GM19452 (cell line): ENCODE measurements at regions not wholly inside any gene's neighbourhood (a gene's known extent, or its start where the extent isn't known, plus 50 kb on each side); places are given as distances from the start of the nearest gene placed in this dataset.

Source experiments
- ATAC-seq: cut with Tn5 transposase; IDR thresholded peaks from one replicate; pipeline ENCODE4 v1.9.1; 2021; ENCODE audit not compliant: unreplicated experiment

DNA sequence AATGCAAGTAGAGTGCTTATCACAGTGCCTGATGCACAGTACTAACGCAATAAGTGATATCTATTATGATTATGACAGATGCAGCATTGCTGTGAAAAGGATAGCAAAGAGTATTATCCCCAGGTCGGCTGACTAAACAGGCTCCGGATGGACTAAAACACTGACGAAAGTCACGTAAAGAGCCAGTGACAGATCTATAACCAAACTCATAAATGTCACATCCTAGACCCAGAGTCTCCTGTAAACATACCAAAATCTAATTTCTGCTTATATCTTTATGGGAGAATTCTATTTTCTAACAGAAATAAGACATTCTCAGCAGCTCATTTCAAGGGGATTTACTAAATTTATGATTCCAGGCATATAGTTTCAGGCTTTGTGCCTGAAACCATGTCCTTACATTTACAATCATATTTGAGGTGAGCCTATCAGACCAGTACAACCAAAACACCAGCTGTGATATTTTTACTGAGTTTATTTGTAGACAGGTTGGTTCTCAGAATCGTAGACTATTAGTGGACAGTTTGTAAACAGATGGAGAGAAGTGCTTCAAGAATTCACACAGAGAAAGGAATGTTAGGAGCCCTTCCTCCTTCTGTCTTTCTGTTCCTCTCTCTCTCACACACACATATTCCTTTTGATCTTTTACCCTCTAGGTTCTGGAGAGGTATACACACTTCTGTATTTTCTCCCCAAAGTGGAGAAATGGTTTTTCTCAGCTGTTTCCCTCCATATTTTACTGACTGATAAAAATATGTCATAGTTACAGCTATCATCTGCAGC is 52.4 kb upstream of the WDR26 start:
- no peak for ATAC-seq

DNA sequence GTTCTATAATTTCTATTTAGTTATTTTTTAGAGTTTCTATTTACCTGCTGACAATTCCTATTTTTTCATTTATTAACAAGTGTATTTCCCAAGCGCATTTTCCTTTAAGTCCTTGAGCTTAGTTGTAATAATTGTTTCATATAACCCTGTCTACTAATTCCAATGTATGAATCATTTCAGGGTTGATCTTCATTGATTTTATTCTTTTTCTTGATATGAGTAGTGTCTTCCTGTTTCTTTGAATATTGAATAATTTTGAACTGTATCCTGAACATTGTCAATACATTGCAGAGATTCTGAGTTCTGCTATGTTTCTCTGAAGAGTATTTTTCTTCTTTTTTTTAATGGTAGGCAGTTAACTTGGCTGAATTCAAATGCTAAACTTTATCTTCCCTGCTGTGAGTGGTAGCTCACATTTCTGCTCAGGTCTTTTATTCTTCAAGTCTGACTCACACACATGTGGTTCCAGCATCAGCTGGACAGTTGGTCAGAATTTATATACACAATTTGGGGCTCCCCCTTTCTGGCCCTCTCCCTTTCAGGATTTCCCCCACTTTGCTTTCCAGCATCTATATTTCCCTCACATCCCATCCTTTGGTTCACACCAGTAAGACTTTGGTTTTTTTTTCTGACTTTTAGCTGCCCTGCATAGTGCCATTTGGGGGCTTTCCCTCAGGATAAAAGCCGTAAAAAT is 54.4 kb upstream of the WDR26 start:
- no peak for ATAC-seq

DNA sequence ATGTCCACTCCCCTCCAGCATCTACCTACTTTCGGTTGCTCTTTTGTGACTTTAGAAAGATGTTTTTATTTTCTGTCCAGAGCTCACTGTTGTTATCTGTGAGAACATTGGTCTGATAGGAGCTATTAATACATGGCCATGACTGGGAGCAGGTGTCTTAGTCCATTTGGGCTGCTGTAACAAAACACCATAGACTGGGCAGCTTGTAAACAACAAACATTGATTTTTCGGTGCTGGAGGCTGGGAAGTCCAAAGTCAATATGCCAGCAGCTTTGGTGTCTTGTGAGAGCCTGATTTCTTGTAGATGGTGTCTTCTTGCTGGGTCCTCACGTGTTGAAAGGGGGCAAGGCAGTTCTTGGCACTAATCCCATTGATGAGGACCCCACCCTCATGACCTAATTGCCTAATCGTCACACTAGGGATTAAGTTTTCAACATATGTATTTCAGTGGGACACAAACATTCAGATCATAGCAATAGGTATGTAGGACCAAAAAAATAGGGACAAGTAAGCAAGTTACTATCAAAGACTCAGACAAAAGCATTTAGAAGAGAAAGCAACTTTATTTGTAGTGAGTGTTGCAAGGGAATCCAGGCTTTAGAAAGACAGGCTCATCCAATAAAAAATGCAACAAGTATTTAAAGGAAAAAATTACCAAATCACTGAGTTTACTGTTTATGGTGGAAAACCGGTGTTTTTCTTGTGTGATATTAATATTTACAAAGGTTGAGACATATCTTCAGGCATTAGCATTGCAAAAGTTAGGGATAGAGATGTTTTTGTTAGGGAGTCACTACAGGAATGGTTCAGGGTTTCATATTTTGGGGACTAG is 55.2 kb upstream of the WDR26 start:
- ATAC-seq: no peak

DNA sequence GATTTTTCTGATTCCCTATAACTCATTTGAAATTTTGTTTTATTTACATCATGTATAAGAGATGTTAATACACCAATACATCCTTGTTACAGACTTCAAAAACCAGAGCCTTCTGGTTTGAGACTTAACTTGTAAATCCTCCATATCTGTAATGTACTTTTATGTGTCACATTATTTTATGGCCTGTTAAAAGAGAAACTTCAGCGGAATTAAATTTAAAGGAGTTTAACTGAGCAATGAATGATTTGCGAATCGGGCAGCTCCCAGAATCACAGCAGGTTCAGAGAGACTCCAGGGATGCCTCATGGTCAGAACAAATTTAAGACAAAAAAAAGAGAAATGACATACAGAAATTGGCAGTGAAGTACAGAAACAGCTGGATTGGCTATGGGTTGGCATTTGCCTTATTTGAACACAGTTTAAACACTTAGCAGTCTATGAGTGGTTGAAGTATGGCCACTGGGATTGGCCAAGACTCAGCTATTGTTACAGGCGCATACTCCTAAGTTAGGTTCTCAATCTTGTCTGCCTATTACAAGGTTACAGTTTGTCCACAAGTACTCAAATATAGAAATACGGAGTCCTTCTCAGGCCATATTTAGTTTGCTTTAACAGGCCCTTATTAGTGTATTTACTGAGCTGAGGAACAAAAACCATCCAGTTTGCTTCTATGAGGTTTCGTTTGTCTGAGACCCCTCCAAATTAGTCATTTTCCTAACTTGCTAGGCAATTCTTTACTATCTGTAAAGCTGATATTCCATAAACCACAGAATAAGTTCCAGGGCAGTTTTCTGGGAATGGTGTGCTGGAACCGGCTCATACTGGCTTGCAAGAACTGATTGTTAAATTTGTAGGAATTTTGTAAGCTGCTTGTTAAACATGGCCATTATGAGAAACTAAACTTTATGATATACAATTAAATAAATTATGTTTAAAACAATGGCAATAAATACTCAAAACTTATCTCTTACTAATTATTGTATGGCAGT is 56.2 kb upstream of the WDR26 start:
- ATAC-seq: no peak

DNA sequence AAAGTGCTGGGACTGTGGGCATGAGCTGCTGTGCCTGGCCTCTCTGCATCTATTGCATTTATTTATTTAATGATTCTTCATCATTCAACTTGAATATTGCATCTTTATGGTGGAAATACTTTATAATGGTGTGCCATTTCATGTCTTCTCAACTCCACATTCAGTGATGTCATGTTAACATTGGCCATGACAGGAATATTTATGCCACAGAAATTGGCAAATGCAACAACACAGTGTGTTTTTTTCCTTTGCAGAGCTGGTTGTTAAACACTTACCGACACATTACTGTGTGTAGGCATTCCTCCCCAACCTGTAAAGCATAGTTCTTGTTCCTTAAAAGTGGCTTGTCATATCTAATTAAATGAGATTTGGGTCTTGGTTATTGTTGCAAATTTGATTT is 57.4 kb upstream of the WDR26 start:
- ATAC-seq: no peak

DNA sequence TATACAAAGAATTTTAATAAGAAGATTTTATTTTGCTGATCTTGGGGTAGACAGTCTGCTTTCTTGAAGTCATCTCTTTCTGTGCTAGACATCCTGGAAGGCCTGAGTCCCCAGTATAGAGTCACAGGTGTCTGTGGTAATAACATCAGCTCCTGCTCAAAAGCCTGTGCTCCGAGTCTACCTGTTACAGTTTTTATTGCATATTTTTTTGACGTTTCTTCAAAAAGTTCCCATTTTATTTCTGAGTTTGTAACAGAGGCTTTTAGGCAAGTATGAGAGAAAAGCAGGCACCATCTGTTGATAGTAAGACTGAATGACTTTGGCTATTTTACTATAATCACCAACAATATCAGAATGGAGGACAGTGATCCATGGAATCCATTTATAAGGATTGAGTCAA is 58.0 kb upstream of the WDR26 start:
- no peak for ATAC-seq

DNA sequence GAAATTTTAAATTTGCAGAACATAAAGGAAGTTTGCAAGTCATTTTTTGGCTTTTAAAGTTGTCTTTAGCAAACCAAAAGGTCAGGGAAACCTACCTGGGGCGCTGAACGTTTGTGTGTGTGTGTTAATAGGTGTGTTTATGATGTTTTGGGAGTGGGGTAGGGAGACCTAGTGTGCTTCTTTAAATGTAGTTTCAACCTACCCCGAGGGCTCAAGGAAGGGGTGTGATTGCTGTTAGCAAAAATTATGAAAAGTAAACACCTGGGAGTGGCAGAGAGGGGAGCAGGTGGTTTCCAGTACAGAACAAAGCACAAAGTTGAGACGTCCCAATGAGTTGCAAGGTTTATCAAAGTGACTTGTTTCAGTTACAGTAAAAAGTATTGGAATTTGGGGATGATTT is 58.7 kb upstream of the WDR26 start:
- ATAC-seq: no peak

DNA sequence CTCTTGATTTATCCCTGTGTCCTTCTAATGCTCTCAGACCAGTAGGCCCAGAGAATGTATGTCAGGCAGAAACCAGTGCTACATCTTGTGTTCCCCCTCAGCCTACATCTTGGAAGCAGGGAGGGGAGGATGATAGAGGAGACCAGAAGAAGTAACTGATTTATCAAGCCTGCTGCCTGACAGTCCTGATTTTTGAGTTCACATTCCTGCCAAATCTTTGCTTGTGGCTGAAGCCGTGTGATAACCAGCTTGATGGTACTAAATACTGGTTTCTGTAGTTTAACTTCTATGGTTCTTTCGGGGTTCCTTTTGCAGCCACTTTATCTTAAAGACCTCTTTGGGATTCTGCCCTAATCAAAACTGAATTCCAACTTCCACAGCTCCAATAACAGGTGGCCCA is 59.7 kb upstream of the WDR26 start:
- no peak for ATAC-seq

DNA sequence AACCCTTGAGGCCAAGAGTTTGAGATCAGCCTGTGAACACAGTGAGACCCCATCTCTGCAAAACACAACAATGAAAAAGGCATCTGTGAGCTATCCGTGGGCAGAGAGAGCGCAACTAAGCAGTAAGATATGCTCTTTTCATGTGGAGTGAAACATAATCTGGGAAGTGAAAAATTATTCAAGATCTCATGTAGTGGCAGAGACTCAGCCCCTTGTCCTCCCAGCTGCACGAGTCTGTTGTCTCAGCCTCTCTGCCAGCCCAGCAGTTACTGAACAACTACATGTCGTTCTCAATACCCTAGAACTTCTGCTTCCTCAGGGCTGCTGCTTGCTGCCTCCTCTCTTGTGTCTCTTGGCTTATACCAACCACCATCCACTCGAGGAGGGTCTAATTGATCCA is 61.3 kb upstream of the WDR26 start:
- ATAC-seq: no peak

DNA sequence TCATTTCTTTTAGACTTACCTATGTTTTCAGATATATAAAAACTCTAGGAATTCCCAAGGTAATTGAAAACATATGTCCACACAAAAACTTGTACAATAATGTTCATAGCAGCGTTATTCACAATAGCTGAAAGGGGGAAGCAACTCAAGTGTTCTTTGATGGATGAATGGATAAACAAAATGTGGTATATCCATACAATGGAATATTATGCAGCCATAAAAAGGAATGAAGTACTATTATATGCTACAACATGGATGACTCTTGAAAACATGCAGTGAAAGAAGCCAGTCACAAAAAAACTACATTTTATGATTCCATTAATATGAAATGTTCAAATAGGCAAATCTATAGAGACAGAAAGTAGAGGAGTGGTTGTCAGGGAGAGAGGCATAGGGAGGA is 62.2 kb upstream of the WDR26 start:
- no peak for ATAC-seq

DNA sequence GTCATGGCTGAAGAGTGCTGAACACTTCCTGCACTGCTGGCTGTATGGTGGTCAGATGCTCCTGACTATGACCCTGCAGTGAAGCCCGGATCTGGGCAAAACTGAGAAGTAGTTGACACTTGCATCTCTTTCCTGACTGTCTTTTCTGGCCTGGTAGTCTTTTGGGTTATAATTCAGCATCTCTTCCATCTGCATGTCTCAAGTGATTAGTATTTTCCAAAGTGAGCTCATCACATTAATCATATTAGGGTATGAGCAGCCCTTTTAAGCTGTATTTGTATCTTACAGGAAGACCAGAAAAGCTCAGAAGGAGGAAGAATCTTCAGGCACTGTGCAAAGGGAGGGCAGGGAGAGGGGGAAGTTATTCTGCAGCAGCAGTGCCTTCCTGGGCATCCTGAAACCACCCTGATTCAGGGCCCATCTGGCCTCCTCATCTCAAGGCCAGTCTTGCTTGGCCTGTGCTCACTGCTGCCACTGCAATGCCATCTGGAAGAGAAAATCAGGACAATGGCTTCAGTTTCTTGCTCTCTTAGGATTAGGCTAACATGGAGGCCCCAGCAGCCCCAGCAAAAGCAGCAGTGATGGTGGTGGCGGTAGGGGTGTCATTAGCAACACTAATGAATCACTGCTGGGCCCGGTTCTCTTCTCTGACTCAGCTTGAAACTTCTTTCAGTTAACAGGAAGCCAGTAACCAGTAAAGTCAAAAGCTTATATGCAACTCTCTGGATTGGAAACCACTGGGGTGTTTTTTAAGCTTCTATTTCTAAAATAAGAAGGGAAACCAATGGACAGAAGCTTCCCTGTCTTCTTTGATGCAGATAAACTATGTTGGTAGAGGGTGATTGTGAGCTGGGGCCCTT is 63.3 kb upstream of the WDR26 start:
- peak; percentile 95 for ATAC-seq

DNA sequence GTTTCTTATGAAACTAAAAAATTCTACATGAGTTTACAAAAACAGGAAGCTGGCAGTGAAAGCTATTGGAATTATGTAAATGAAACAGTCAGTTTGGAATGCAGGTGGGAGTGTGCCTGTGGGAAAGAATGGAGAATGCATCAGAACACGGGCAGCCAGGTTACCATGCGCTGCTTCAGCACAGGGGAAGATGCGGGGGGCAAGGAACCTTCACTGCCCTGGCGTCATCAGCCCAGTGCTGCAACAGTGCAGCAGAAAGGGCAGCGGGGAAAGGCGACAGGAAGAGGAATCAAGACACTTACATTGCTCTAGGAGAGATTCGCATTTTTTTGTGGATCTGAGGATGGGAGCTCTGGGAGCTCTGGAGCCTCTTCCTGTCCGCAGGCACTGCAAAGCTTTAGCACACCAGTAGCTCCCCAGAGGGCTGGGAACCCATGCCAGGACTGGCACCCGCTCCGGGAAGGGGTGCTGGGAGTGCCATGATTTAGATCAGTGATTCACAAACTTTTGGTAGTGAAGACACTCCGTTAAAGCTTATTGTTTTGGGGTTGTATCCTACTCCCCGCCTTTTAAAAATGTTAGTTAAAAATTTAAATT is 64.1 kb upstream of the WDR26 start:
- ATAC-seq: no peak

DNA sequence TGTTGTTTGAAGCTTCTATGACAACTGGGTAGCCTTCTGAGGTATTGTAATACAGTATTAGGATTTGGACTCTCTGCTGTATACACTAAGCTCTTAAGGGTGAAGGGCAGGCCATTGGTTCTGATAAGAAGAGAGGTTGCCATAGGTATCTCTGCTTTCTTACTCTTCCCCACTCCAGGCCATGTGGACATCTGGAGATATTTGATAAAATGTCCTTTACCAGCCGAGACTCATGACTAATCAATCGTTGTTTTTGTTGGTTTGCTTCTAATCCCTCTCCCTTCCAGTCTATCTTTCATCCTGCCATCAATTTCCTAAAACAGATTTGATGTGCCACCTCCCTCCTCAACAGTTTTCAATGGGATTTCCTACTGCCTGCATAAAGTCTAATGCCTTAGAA is 64.6 kb upstream of the WDR26 start:
- no peak for ATAC-seq

DNA sequence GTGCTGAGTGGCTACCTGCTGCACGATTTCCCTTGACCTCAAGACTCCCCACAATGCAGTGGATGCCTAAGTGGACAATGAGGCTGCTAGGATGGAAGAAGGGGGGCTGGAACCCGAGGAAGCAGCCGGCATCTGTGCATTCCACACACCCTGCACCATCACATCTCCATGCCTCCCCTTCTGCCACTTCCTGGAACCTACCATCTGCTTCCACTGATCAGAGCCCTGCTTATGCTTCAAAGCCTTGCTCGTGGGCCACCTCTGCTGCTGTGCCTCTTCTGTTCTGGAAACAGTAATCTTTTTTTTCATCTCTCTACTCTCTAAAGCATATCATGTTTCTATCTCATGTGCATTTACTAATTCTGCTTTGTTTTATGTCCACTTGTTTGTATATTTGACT is 66.2 kb upstream of the WDR26 start:
- no peak for ATAC-seq

DNA sequence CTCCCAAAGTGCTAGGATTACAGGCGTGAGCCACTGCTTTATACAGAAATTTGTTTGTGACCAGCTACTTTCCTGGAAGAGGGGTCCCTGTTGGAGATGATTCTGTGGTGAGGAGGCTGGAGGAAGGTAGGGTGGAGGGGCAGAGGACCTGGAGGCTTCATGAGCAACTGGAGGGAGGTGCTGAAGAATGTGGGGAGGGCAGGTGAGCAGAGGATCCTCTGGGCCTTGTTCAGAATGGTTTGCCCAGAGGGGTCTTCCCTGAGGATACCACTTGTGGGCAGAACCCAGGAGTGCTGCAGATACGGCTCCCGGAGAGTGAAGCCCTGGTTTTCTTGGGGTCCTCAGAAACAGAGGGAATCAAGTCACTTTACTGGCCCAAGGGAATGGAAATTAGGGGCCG is 67.2 kb upstream of the WDR26 start:
- ATAC-seq: no peak

DNA sequence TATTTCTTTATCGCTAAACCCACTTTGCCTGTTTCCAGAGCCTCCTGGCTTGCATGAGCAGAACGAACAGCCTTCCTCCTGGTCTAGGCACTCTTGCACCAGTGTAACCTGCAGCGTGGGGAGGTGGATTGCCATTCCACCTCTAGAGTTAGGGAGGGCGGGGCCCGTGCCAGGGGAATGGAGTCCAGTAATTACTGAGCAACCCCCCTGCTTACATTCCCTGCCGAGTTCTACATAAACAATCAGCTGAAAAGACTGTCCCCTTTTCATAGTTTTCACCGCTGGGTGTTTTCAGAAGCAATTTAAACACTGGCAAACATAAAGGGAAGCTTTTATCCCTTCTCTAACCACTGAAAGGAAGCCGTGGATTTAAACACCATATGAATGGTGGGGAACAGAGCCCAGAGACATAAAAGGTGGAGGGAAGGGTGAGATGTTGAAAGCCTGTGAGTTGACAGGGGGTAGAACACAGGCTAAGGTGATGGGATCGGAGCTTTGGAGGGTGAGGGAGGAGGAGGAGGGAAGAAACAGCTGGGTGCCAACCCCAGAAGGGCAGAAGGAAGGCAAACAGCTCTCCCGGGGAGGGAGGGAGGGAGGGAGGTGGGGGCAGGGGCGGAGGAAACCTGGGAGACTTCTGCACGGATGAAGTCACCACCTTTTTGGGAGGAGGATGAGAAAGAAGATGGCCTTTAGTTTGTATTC is 68.0 kb upstream of the WDR26 start:
- no peak for ATAC-seq

DNA sequence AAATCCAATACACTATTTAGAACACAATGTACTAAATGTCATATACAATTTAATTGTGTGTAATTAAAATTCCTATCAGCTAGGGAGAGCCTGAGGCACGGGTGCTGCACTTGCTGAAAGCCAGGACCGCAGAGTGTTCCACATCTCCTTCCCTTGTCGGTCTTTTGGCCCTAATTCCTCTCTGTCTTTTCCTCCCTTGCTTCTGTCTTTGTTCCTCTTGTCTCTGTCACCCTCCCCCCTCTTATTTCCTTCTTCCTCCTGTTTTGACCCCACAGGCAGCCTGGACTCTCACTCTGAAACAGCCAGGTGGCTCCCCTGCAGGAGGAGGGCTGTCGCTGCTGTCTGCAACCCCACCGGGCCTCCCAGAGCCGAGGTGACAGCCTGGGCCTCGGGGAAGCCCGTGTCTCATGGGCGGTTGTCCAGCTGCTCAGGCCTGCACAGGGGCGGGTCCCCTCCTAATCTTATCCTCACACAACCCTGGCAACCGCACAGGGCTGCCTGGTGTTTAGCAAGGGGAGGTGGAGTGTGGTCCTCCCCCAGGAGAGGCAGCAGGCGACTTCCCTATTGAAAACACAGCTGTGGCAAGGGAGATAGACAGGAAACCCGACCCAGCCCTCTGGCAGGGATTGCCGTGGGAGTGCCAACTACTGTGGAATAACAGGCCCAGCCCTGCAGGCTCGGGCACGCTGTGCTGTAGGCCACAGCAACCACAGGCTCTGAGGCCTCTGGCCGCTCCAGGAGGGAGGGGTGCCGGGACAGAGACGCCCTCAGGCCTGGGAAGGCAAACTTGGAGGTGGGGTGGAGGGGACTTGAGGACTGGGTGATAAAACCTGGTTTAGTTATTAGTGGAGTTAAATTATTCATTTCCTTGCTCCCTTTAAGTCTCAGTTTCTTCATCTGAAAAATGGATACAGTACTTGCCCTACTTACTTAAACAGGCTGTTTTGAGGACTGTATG is 68.8 kb upstream of the WDR26 start:
- ATAC-seq: peak; percentile 94
